SK-N-SH (cell line): ENCODE measurements at regions not wholly inside any gene's neighbourhood (a gene's known extent, or its start where the extent isn't known, plus 50 kb on each side); places are given as distances from the start of the nearest gene placed in this dataset.

Experiments
- CTCF ChIA-PET: fragments of 300-600, 350-600 bp; formaldehyde crosslinking; extraction: SDS; loops from one replicate; lab custom pipeline; 2021; lab: Yijun Ruan, JAX
- POLR2A ChIA-PET: fragments of 350-600 bp; sonication (Branson Sonifier 250); formaldehyde crosslinking; extraction: SDS; loops from one replicate; lab custom pipeline; 2020; ENCODE audit warnings: antibody characterized with exemption, inconsistent platforms; lab: Yijun Ruan, JAX
- DNase-seq: peaks from one replicate; pipeline ENCODE4 v3.0.0; 2012
- H2AFZ ChIP-seq: fragments of 200-600 bp; sonication (generic); 2 replicates; pipeline ENCODE4 v1.8.1; 2016; ENCODE audit warnings: antibody characterized with exemption, mild to moderate bottlenecking, low read depth
- H3F3A ChIP-seq: fragments of 200-600 bp; sonication (generic); replicated peaks from 2 replicates; pipeline ENCODE3; 2016; ENCODE audit warnings: antibody characterized with exemption, mild to moderate bottlenecking; ENCODE audit not compliant: insufficient read depth
- H3K27ac ChIP-seq, 2 experiments: fragments of 200-500 bp in 1 of 2; fragments of 200-600 bp in 1 of 2; sonication (Bioruptor generic) in 1 of 2; sonication (generic), shearing (Covaris generic) in 1 of 2; 2 replicates each; pipeline versions ENCODE4 v1.5.1 to v1.6.1; 2014 to 2016; ENCODE audit warnings: low read depth in 2 of 2, inconsistent platforms in 1 of 2, low read length in 1 of 2, mild to moderate bottlenecking in 1 of 2, mixed read lengths in 1 of 2
- H3K27me3 ChIP-seq: fragments of 200-600 bp; sonication (generic), shearing (Covaris generic); 2 replicates; pipeline ENCODE4 v1.6.1; 2016; ENCODE audit warnings: mixed run types; ENCODE audit not compliant: insufficient read depth
- H3K36me3 ChIP-seq, 2 experiments: fragments of 200-500 bp in 1 of 2; fragments of 200-600 bp in 1 of 2; sonication (Bioruptor generic) in 1 of 2; sonication (generic) in 1 of 2; replicated peaks in 1 of 2; 2 replicates each; pipeline versions ENCODE3 to v1.5.1; 2014 to 2016; ENCODE audit warnings: low read length in 1 of 2, mild to moderate bottlenecking in 1 of 2; ENCODE audit not compliant: insufficient read depth in 2 of 2, control insufficient read depth in 1 of 2
- H3K4me1 ChIP-seq, 2 experiments: fragments of 200-500 bp in 1 of 2; fragments of 200-600 bp in 1 of 2; sonication (Bioruptor generic) in 1 of 2; sonication (generic), shearing (Covaris generic) in 1 of 2; 2 replicates each; pipeline versions ENCODE4 v1.5.1 to v1.6.1; 2014 to 2016; ENCODE audit warnings: low read depth in 1 of 2, low read length in 1 of 2, mixed run types in 1 of 2; ENCODE audit not compliant: insufficient read depth in 2 of 2, control insufficient read depth in 1 of 2
- H3K4me2 ChIP-seq: fragments of 200-600 bp; sonication (generic), shearing (Covaris generic); 2 replicates; pipeline ENCODE4 v1.6.1; 2017; ENCODE audit warnings: mixed run types
- H3K4me3 ChIP-seq, 2 experiments: fragments of 200-500 bp in 1 of 2; fragments of 200-600 bp in 1 of 2; sonication (Bioruptor generic) in 1 of 2; sonication (generic), shearing (Covaris generic) in 1 of 2; 2 replicates each; pipeline versions ENCODE4 v1.5.1 to v1.8.1; 2014 to 2016; ENCODE audit warnings: low read depth in 2 of 2, inconsistent platforms in 1 of 2, low read length in 1 of 2, mild to moderate bottlenecking in 1 of 2, mixed read lengths in 1 of 2, moderate library complexity in 1 of 2
- H3K79me2 ChIP-seq: fragments of 200-600 bp; sonication (generic); 2 replicates; pipeline ENCODE4 v1.8.1; 2017; ENCODE audit warnings: mild to moderate bottlenecking; ENCODE audit not compliant: insufficient read depth
- H3K9ac ChIP-seq: fragments of 200-600 bp; sonication (generic); 2 replicates; pipeline ENCODE4 v1.6.1; 2017; ENCODE audit warnings: mixed run types
- H3K9me2 ChIP-seq: fragments of 200-600 bp; sonication (generic); 2 replicates; pipeline ENCODE4 v1.6.1; 2017; ENCODE audit warnings: mixed run types
- H3K9me3 ChIP-seq: fragments of 200-600 bp; sonication (generic); 2 replicates; pipeline ENCODE4 v1.6.1; 2017; ENCODE audit warnings: mixed run types, mild to moderate bottlenecking, moderate library complexity
- H4K20me1 ChIP-seq: fragments of 200-600 bp; sonication (generic); 2 replicates; pipeline ENCODE4 v1.6.1; 2017; ENCODE audit warnings: mild to moderate bottlenecking, mixed run types; ENCODE audit not compliant: insufficient read depth
- CHD2 ChIP-seq: fragments of 150-350 bp; IDR thresholded peaks from 2 replicates; pipeline ENCODE4 v1.6.1; 2018; ENCODE audit warnings: low read length; ENCODE audit not compliant: partially characterized antibody
- ELF1 ChIP-seq: IDR thresholded peaks from 2 replicates; pipeline ENCODE4 v1.4.0; 2012
- EP300 ChIP-seq, 2 experiments: IDR thresholded peaks; 2 replicates each; pipeline versions ENCODE4 v1.4.0 to v1.6.1; 2012; ENCODE audit warnings: borderline replicate concordance in 1 of 2, low read depth in 1 of 2, low read length in 1 of 2
- FOSL2 ChIP-seq: IDR thresholded peaks from 2 replicates; pipeline ENCODE4 v1.4.0; 2012; ENCODE audit warnings: low read depth, mild to moderate bottlenecking, moderate library complexity, borderline replicate concordance
- FOXJ3 ChIP-seq: sonication (generic); formaldehyde crosslinking; IDR thresholded peaks from 2 replicates; pipeline ENCODE4 v1.5.1; 2020; ENCODE audit warnings: mild to moderate bottlenecking, missing genetic modification reagents
- FOXM1 ChIP-seq: IDR thresholded peaks from 2 replicates; pipeline ENCODE4 v1.4.0; 2012; ENCODE audit warnings: low read depth, mild to moderate bottlenecking
- GABPA ChIP-seq: IDR thresholded peaks from 2 replicates; pipeline ENCODE4 v1.4.0; 2012; ENCODE audit warnings: low read depth, mild to moderate bottlenecking
- JUND ChIP-seq: IDR thresholded peaks from 2 replicates; pipeline ENCODE4 v1.4.0; 2012
- MAX ChIP-seq: IDR thresholded peaks from 2 replicates; pipeline ENCODE4 v1.4.0; 2012; ENCODE audit warnings: low read depth
- MEF2A ChIP-seq: IDR thresholded peaks from 2 replicates; pipeline ENCODE4 v1.4.0; 2012; ENCODE audit warnings: low read depth, borderline replicate concordance
- NFIC ChIP-seq: IDR thresholded peaks from 2 replicates; pipeline ENCODE4 v1.4.0; 2012; ENCODE audit warnings: borderline replicate concordance
- NRF1 ChIP-seq: IDR thresholded peaks from 2 replicates; pipeline ENCODE4 v1.6.1; 2012; ENCODE audit warnings: low read depth, mild to moderate bottlenecking, low read length
- POLR2AphosphoS5 ChIP-seq: IDR thresholded peaks from 2 replicates; pipeline ENCODE4 v1.6.1; 2012; ENCODE audit warnings: low read depth, low read length
- RCOR1 ChIP-seq: fragments of 150-350 bp; IDR thresholded peaks from 2 replicates; pipeline ENCODE4 v1.6.1; 2017; ENCODE audit warnings: antibody characterized with exemption, low read length
- RXRA ChIP-seq: IDR thresholded peaks from 2 replicates; pipeline ENCODE4 v1.4.0; 2012; ENCODE audit warnings: low read depth, mild to moderate bottlenecking, borderline replicate concordance
- SMC3 ChIP-seq: IDR thresholded peaks from 2 replicates; pipeline ENCODE4 v1.6.1; 2012; ENCODE audit warnings: low read depth, low read length, improper control_type of control experiment
- WGBS: methylation state at CpG from one replicate; pipeline ENCODE4 v1.1.6; 2017; ENCODE audit warnings: low lambda C conversion rate; 5-methylcytosine and 5-hydroxymethylcytosine counted together
- TF ChIP-seq, protein P1 (sequence below): fragments of 200-600 bp; sonication (generic); IDR thresholded peaks from 2 replicates; pipeline ENCODE4 v1.6.1; 2017; ENCODE audit warnings: antibody characterized with exemption, mild to moderate bottlenecking, moderate library complexity
- TF ChIP-seq, protein P2 (sequence below): fragments of 150-350 bp; IDR thresholded peaks from 2 replicates; pipeline ENCODE4 v1.6.1; 2017; ENCODE audit warnings: antibody characterized with exemption, low read length, low read depth, borderline replicate concordance
- TF ChIP-seq, protein P3 (sequence below): IDR thresholded peaks from 2 replicates; pipeline ENCODE4 v1.4.0; 2012; ENCODE audit warnings: low read depth, borderline replicate concordance
- TF ChIP-seq, protein P4 (sequence below): IDR thresholded peaks from 2 replicates; pipeline ENCODE4; 2012

- H3F3A ChIP-seq: no peaks in the 10 kb centered on the region
- no peak overlapping the region for H3K4me2 ChIP-seq
- H3K4me1 ChIP-seq: no peaks in the 10 kb centered on the region; a peak in 1 of 4 replicates
- POLR2A ChIA-PET: no interaction called here
- H3K4me3 ChIP-seq: no peak overlapping the region
- H4K20me1 ChIP-seq: no peaks in the 10 kb centered on the region
- no peak overlapping the region for H2AFZ ChIP-seq
- H3K27ac ChIP-seq: no peak overlapping the region
- H3K9ac ChIP-seq: no peak overlapping the region
- no peaks in the 10 kb centered on the region for H3K9me3 ChIP-seq
- CTCF ChIA-PET: interaction anchor here (1.0 kb wide), 1 partner anchor 19 kb away, joined by 3 read pairs; no protein-coding TSS in a partner anchor
- H3K27me3 ChIP-seq: no peaks in the 10 kb centered on the region
- H3K9me2 ChIP-seq: no peaks in the 10 kb centered on the region
- TF ChIP-seq, protein P1, sequence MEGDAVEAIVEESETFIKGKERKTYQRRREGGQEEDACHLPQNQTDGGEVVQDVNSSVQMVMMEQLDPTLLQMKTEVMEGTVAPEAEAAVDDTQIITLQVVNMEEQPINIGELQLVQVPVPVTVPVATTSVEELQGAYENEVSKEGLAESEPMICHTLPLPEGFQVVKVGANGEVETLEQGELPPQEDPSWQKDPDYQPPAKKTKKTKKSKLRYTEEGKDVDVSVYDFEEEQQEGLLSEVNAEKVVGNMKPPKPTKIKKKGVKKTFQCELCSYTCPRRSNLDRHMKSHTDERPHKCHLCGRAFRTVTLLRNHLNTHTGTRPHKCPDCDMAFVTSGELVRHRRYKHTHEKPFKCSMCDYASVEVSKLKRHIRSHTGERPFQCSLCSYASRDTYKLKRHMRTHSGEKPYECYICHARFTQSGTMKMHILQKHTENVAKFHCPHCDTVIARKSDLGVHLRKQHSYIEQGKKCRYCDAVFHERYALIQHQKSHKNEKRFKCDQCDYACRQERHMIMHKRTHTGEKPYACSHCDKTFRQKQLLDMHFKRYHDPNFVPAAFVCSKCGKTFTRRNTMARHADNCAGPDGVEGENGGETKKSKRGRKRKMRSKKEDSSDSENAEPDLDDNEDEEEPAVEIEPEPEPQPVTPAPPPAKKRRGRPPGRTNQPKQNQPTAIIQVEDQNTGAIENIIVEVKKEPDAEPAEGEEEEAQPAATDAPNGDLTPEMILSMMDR: peak; percentile 12; the same call in 1 of the 2 replicates
- TF ChIP-seq NRF1 (no peak), NFIC (no peak), MEF2A (no peak), MAX (no peak), SMC3 (no peak), CHD2 (no peak), RXRA (no peak)
- TF ChIP-seq, protein P2, sequence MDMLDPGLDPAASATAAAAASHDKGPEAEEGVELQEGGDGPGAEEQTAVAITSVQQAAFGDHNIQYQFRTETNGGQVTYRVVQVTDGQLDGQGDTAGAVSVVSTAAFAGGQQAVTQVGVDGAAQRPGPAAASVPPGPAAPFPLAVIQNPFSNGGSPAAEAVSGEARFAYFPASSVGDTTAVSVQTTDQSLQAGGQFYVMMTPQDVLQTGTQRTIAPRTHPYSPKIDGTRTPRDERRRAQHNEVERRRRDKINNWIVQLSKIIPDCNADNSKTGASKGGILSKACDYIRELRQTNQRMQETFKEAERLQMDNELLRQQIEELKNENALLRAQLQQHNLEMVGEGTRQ: no peak
- no peak for DNase-seq
- no peaks in the 10 kb centered on the region for H3K79me2 ChIP-seq
- no peaks in the 10 kb centered on the region for H3K36me3 ChIP-seq
- 80% methylated on average over 4 of the region's 4 CpGs for WGBS
Observed at GRCh38 chr13:44026194-44026593, 146.5 kb downstream of the LACC1 start.

DNA sequence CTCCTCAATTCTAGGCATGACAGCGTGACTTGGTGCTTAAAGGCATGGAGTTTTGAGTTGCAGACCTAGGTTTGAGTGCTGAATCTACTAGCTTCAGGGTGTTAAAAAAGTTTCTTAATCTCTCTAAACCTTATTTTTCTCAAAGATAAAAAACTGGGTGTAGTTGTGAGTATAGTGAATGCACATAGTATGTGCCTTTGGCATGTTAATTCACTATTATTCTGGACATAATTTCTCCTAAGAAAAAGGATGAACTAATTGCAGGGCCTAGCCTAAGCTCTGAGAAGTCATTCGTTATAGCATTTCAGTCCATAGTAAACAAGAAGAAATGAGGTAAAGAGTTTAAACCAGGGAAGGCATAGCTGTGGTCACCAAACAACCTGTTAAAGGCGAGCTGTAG is 149.0 kb downstream of the LACC1 start:
- H4K20me1 ChIP-seq: no peaks in the 10 kb centered on the region
- ChIA-PET POLR2A (no interaction called here), CTCF (interaction anchor here (1.3 kb wide), 1 partner anchor 123 kb away, joined by 3 read pairs; no protein-coding TSS in a partner anchor)
- no peak overlapping the region for H3K27ac ChIP-seq
- DNase-seq: no peak
- TF ChIP-seq SMC3 (no peak), RCOR1 (no peak), GABPA (no peak), EP300 (IDR thresholded peaks at IDR 0.05; ENCODE audit: borderline replicate concordance in 1 of 2, low read depth in 1 of 2, low read length in 1 of 2) (no peak), POLR2AphosphoS5 (no peak), JUND (no peak), ELF1 (no peak), FOXJ3 (CRISPR knock-in tag) (no peak), CHD2 (no peak), FOSL2 (no peak), NRF1 (no peak), FOXM1 (no peak)
- TF ChIP-seq, protein P3, sequence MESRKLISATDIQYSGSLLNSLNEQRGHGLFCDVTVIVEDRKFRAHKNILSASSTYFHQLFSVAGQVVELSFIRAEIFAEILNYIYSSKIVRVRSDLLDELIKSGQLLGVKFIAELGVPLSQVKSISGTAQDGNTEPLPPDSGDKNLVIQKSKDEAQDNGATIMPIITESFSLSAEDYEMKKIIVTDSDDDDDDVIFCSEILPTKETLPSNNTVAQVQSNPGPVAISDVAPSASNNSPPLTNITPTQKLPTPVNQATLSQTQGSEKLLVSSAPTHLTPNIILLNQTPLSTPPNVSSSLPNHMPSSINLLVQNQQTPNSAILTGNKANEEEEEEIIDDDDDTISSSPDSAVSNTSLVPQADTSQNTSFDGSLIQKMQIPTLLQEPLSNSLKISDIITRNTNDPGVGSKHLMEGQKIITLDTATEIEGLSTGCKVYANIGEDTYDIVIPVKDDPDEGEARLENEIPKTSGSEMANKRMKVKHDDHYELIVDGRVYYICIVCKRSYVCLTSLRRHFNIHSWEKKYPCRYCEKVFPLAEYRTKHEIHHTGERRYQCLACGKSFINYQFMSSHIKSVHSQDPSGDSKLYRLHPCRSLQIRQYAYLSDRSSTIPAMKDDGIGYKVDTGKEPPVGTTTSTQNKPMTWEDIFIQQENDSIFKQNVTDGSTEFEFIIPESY: no peak
- TF ChIP-seq, protein P2: no peak
- TF ChIP-seq, protein P4, sequence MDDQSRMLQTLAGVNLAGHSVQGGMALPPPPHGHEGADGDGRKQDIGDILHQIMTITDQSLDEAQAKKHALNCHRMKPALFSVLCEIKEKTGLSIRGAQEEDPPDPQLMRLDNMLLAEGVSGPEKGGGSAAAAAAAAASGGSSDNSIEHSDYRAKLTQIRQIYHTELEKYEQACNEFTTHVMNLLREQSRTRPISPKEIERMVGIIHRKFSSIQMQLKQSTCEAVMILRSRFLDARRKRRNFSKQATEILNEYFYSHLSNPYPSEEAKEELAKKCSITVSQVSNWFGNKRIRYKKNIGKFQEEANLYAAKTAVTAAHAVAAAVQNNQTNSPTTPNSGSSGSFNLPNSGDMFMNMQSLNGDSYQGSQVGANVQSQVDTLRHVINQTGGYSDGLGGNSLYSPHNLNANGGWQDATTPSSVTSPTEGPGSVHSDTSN: no peak
- H3K4me1 ChIP-seq: no peaks in the 10 kb centered on the region
- no peak overlapping the region for H2AFZ ChIP-seq
- no peaks in the 10 kb centered on the region for H3K27me3 ChIP-seq
- H3K9me2 ChIP-seq: no peaks in the 10 kb centered on the region
- no peaks in the 10 kb centered on the region for H3F3A ChIP-seq
- no peaks in the 10 kb centered on the region for H3K36me3 ChIP-seq
- no peak overlapping the region for H3K4me3 ChIP-seq
- WGBS: 61% methylated on average over 3 of the region's 3 CpGs
- H3K9me3 ChIP-seq: no peaks in the 10 kb centered on the region
- no peak overlapping the region for H3K9ac ChIP-seq
- no peak overlapping the region for H3K4me2 ChIP-seq
- H3K79me2 ChIP-seq: no peaks in the 10 kb centered on the region
